Fibroblast of gingiva (primary cell): ENCODE measurements at regions not wholly inside any gene's neighbourhood (a gene's known extent, or its start where the extent isn't known, plus 50 kb on each side); places are given as distances from the start of the nearest gene placed in this dataset.

Source experiments
- DNase-seq: peaks from one replicate; pipeline ENCODE4 v3.0.0-alpha.2; 2011; ENCODE audit warnings: low read depth

DNA sequence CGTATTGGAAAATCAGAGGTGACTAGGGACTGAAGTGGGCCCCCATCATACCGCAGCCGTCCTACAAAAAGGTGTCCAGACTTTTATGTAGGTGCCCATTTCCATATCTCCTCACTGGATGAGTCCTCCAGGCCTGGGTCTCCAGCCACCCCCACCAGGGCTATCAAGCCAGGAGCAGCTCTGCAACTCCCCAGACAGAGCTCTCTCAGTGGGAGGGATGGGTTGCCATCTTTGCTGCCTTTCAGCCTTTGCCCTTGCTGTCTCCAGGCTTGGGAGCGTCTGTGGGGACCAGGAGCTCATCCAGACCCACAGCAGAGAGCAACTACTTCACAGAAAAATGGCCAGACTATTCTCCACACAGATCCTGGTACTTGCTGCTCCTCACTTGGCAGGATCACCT is 802.7 kb upstream of the IGFBP3 start:
- no peak for DNase-seq

DNA sequence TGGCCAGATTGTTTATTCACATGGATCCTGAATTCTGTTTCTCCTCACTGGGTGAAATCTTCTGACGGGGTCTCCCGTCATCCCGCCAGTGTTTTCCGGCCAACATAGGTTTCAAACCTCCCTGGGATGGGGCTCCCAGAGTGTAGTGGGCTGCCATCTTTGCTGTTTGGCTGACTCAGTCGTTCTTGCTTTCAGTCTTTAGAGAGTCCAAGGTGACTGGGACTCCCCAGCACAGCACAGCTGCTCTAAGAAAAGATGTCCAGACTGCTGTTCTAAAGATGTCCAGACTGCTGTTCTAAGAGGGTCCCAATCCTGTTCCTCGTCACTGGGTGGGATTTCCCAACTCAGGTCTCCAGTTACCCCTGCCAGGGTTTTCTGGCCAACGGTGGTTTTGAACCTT is 801.9 kb upstream of the IGFBP3 start:
- DNase-seq, result no peak

GRCh38 chr7:46720761-46721160 is 799.7 kb upstream of the IGFBP3 start:
- no peak for DNase-seq

- no peak for DNase-seq
These were observed 798.5 kb upstream of the IGFBP3 start for GRCh38 chr7:46719616-46720015.

- DNase-seq, result no peak
These were observed 795.9 kb upstream of the IGFBP3 start for GRCh38 chr7:46716926-46717325.

DNA sequence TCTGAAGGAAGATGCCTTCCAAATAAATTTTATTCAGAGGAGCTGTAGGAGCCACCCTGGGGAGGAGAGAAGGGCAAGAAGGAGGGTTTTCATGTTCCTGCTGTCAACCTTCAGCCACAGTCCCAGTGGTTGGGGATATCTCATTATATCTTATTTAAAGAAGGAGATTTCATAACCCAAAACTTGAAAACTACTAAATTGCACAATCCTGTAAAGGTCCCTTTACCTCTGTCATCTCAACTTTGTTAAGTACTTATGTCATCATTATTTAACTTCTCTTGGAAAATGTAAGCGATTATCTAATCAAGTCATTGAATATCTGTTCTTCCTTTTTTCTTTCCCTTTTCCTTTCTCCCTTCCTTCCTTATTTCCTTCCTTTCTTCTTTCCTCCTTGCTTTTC is 794.5 kb upstream of the IGFBP3 start:
- no peak for DNase-seq

DNA sequence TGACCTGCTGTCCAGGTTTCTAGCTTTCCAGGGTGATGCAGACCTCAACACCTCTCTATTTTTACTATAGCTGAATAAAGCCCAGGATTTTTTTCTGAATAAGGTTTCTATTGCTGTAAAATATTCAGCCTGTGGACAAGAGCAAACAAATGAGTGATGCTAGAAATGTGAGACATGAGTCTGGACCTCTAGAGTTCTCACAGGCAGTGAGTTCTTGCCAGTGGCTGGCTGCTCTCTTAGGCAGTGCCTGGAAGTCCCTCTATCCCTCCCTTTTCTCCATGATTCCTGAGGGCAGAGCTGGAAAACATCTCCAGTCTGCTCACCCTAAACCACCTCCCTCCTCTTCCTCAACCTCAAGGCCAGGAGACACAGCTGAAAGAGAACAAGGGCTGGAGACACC is 793.8 kb upstream of the IGFBP3 start:
- no peak for DNase-seq

DNA sequence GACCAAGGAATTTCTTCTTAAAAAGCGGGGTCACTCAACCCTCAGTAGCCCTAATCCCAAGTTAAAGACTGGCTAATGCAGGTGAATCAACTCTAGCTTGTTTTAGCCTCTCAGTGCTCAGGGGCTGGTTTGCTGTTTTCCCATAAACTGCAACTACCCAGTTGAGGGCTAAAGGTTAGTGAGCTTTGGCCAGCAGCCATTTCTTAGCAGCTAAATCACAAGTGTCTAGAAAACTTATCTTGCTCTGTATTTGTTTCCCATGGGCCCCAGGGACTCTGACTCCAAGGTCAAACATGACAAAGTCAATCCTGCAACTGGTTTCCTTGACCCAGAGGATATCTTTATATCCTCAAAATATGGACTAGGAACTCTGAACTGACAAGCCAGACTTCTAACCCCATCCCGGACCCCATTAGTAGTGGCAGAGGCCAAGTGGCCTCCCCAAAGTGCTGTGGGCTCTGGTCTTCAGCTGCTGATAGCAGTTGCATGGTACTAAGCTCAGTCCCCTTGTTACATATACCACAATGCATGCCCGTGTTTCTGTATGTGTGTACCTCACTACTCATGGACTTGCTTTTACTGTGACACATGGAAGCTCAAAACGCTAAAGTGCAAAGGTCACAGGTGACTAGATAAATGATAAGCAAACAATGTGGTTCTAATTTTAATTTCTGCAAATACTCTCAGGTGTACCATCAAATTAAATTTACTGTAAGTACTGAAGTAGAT is 793.0 kb upstream of the IGFBP3 start:
- DNase-seq, result no peak

DNA sequence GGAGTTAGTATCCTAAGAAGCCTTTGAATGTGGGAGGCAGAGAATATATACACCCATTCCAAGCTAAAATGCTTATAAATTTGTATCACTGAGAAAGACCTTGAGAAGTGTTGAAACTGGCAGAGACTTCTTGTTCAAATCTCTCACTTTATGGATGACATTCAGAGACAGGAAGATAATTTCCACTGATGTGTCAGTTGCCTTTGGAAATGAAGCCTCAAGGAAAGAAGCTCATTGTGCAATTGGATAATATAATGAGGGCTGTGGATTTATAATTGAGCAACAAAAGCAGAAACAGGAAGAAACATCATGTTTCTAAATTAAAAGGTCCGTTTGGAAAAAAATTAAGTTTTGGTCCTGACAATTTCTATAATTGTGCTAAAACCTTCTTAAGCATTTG is 789.9 kb upstream of the IGFBP3 start:
- peak; percentile 56 for DNase-seq

DNA sequence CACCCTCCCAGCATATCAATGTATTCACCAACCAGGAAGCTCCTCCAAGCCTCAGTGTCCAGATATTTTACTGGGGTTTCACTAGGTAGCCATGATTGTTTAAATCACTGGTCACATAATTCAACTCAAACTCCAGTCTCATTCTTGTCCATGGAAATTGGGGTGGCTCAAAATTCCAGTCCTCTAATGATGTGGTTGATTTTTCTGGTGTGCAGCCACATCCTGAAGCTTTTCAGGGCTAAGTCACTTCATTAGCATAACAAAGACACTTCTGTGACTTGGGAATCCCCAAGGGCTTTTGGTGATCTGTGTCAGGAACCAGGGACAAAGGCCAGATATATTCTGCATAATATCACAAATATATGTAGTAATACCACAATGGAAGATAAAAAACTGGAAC is 786.9 kb upstream of the IGFBP3 start:
- DNase-seq, result no peak

GRCh38 chr7:46705386-46706255 is 784.5 kb upstream of the IGFBP3 start:
- peak; percentile 62 for DNase-seq

GRCh38 chr7:46696741-46697140 is 775.7 kb upstream of the IGFBP3 start:
- DNase-seq, result no peak

DNA sequence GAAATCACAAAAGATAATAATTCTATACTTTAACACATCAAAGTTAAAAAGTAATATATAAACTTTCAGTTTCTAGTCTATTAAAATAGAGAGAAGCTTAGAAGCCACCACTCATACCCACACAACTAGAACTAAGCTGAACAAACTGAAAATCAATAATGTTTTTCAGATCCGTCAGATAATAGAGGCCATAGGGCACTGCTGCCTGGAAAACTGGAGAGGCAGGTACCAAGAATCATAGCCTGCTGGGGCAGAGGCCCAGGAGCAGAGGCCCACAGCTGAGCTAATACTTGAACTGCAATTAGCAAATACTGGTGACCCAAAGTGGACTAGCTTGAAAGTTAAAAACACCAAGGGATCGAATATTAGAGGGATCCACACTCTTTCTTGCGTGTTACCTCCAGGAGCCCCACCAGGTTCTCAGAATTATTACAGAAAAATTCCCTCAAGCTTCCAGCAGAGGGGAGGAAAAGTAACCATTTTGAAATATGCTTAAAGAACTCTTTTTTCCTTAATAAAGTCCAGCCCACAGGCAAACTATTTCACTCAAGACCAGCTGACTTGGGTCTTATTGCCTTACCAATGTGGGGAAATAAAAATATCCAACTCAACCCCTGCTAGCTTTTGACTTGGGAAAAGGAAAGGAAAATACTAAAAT is 774.1 kb upstream of the IGFBP3 start:
- peak; percentile 32 for DNase-seq

DNA sequence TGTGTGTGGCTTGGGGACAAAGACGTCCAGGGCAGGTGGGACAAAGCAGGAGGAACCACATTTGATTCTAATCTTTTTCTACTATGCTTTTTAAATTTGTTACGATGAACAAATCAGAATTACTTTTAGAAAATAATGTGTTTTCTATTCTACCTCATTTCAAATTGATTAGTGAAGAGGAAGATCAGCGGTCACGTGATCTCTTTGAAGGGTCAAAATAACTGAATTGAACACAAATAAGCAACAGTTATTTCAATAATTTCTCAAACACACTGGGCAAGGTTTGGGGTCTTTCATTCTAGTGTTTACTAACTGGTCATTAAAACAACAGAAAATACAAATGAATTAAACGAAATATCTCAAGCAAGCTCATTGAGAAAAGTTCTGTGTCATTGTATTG is 773.0 kb upstream of the IGFBP3 start:
- DNase-seq, result no peak

- DNase-seq, result no peak
These were observed 766.1 kb upstream of the IGFBP3 start for GRCh38 chr7:46687203-46687602.

GRCh38 chr7:46685051-46685450 is 764.0 kb upstream of the IGFBP3 start:
- no peak for DNase-seq

- peak; percentile 57 for DNase-seq
These were observed 762.0 kb upstream of the IGFBP3 start for GRCh38 chr7:46682836-46683624.

DNA sequence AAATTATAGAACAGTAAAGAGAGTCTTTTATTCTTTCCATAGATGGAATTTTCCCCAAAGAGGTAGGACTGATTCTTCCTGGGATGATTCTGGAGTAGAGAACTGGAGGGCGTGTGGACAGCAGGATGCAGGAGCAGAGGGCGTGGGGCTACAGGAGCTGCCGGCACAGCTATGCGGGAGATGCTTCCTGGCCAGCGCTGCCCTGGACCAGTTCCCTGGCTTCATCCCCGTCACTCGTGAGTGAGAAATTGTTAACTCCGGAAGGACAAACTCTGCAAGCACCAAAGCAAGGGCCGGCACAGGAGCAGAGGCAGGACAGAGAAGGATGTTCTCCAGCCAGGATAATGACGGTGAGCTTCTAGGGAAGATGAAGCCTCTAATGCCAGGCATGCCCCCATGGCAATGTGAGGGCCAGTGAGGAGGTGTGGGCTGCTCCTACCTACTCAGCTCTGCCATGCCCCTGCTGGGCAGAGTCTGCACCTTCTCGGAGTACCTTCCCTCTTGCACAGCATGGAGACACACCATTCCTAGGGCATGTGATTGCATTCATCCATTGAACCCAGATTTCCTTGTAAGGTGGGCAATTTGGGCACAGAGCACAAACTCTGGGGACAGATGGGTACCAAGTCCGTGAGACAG is 760.9 kb upstream of the IGFBP3 start:
- peak; percentile 11 for DNase-seq

DNA sequence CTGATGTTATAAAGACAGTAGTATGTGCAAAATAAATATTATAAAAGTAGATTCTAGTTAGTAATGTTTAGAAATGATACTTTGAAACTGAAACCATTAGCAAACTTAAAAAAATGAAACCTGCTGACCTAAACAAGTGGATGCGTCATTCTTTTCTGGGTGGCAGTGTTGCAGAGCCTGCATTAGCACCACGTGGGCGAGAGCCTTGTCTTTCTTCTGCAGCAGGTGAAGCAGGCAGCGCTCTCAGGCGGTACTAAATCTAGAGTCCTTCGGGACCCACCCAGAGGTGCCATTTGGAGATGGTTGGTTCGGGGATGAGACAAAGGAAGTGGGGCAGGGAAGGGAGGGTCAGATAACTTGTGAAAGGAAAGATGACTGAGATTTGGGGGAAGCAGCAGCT is 759.1 kb upstream of the IGFBP3 start:
- DNase-seq, result no peak

- DNase-seq, result no peak
These were observed 758.6 kb upstream of the IGFBP3 start for GRCh38 chr7:46679671-46680070.

DNA sequence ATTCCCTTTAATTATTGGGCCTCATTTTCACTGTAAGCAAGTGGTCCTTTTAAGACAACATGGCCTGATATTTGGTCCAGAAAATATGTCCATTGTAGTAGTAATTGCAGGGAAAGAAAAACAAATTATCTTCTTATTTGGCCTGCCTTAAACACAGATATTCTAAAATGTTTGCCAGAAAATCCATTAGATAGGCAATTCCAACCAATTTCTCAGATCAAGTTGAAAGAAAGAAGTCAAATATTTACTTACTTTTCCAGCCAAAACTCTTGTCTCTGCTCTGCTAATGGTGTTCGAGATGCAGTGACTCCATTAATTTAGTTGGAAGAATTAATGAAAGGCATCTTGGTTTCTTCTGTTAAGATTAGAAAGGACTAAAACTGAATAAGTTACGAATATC is 757.3 kb upstream of the IGFBP3 start:
- no peak for DNase-seq

GRCh38 chr7:46675456-46675855 is 754.4 kb upstream of the IGFBP3 start:
- no peak for DNase-seq
